CD4-positive, alpha-beta T cell (primary cell): ENCODE measurements at regions not wholly inside any gene's neighbourhood (a gene's known extent, or its start where the extent isn't known, plus 50 kb on each side); places are given as distances from the start of the nearest gene placed in this dataset.

Experiments used
- ATAC-seq: fragments of 200-7000 bp; cut with Tn5 transposase; one replicate; pipeline ENCODE4 v1.10.0; 2022; ENCODE audit warnings: mild to moderate bottlenecking; ENCODE audit not compliant: poor library complexity
- CTCF ChIA-PET: fragments of 350-600 bp; sonication (Branson Sonifier 250); formaldehyde crosslinking; loops from one replicate; lab custom pipeline; 2021; ENCODE audit warnings: antibody characterized with exemption, inconsistent platforms; lab: Charles Lee
- POLR2A ChIA-PET: fragments of 350-600 bp; sonication (Branson Sonifier 250); formaldehyde crosslinking; loops from one replicate; lab custom pipeline; 2021; ENCODE audit warnings: antibody characterized with exemption, inconsistent platforms; lab: Charles Lee
- DNase-seq, 14 experiments: peaks; one replicate each; pipeline ENCODE4 v3.0.0-alpha.2; 2013 to 2020; ENCODE audit warnings: mixed read lengths in 2 of 14
- H3K27ac ChIP-seq, 2 donors: one replicate each; pipeline versions ENCODE4 v1.5.1 to v1.7.0; 2013; ENCODE audit warnings: low read length in 2 of 2, low read depth in 1 of 2, mild to moderate bottlenecking in 1 of 2
- H3K27me3 ChIP-seq, 2 experiments: 1 replicate in 1 of 2; 2 replicates in 1 of 2; pipeline versions ENCODE4 v1.6.1 to v1.7.0; 2013; ENCODE audit warnings: low read length in 2 of 2, control low read depth in 1 of 2, mild to moderate bottlenecking in 1 of 2, moderate library complexity in 1 of 2; ENCODE audit not compliant: insufficient read depth in 2 of 2, control insufficient read depth in 1 of 2
- H3K36me3 ChIP-seq: one replicate; pipeline ENCODE4 v1.6.1; 2013; ENCODE audit warnings: low read length, control low read depth; ENCODE audit not compliant: insufficient read depth
- H3K4me1 ChIP-seq: one replicate; pipeline ENCODE4 v1.6.1; 2013; ENCODE audit warnings: low read length, control low read depth; ENCODE audit not compliant: insufficient read depth
- H3K4me3 ChIP-seq: one replicate; pipeline ENCODE4 v1.5.1; 2013; ENCODE audit warnings: mild to moderate bottlenecking, low read length, moderate library complexity
- H3K9me3 ChIP-seq, 2 experiments: 1 replicate in 1 of 2; 2 replicates in 1 of 2; pipeline versions ENCODE4 v1.6.1 to v1.7.0; 2013; ENCODE audit warnings: low read length in 2 of 2, mild to moderate bottlenecking in 2 of 2, control low read depth in 1 of 2, moderate library complexity in 1 of 2; ENCODE audit not compliant: control insufficient read depth in 1 of 2, insufficient read depth in 1 of 2
- H3K27ac Mint-ChIP-seq: one replicate; pipeline ENCODE4 v1.8.0; 2020; ENCODE audit warnings: mixed read lengths
- H3K27me3 Mint-ChIP-seq: one replicate; pipeline ENCODE4 v1.8.0; 2021; ENCODE audit warnings: mixed read lengths
- H3K36me3 Mint-ChIP-seq: one replicate; pipeline ENCODE4 v1.8.0; 2021; ENCODE audit warnings: low read depth, mixed read lengths
- H3K4me1 Mint-ChIP-seq: one replicate; pipeline ENCODE4 v1.8.0; 2021; ENCODE audit warnings: low read depth, mixed read lengths
- H3K4me3 Mint-ChIP-seq: one replicate; pipeline ENCODE4 v1.8.0; 2020; ENCODE audit warnings: mild to moderate bottlenecking, mixed read lengths
- H3K9me3 Mint-ChIP-seq: one replicate; pipeline ENCODE4 v1.8.0; 2020; ENCODE audit warnings: mixed read lengths
- CTCF ChIP-seq: fragments of 200-600 bp; IDR thresholded peaks from one replicate; pipeline ENCODE4 v1.8.0; 2022; ENCODE audit warnings: antibody characterized with exemption, mild to moderate bottlenecking
- intact Hi-C, 2 experiments: fragments of 100-400 bp; cut with DNase I in 1 of 2; cut with micrococcal nuclease in 1 of 2; formaldehyde crosslinking; loops; one replicate each; pipeline versions ENCODE4 v1.15.1 to v1.9.0; 2023 to 2025; cut with DNase I, micrococcal nuclease

- H3K27me3 ChIP-seq: no peaks in the 10 kb centered on the region
- H3K4me3 ChIP-seq: no peak overlapping the region
- no peaks in the 10 kb centered on the region for H3K4me1 Mint-ChIP-seq
- intact Hi-C loops: no loop called here
- no peak overlapping the region for H3K27ac Mint-ChIP-seq
- H3K4me3 Mint-ChIP-seq: no peak overlapping the region
- no peaks in the 10 kb centered on the region for H3K36me3 ChIP-seq
- H3K27me3 Mint-ChIP-seq: peaks cover 14% of the 10 kb centered on the region
- H3K27ac ChIP-seq: no peak overlapping the region
- ChIA-PET POLR2A (no interaction called here), CTCF (no interaction called here)
- H3K36me3 Mint-ChIP-seq: no peaks in the 10 kb centered on the region
- DNase-seq (no peak), ATAC-seq (no peak)
- H3K9me3 ChIP-seq: peaks cover 0 to 3% of the 10 kb centered on the region in 2 experiments
- H3K4me1 ChIP-seq: no peaks in the 10 kb centered on the region
- H3K9me3 Mint-ChIP-seq: no peaks in the 10 kb centered on the region
- TF ChIP-seq CTCF: no peak
These were observed 199.5 kb upstream of the CNR1 start for GRCh38 chr6:88365656-88366055.

- no peak for TF ChIP-seq CTCF
- H3K9me3 Mint-ChIP-seq: no peaks in the 10 kb centered on the region
- intact Hi-C loops: no loop called here
- H3K27me3 Mint-ChIP-seq: peaks cover 14% of the 10 kb centered on the region
- no peaks in the 10 kb centered on the region for H3K4me1 ChIP-seq
- H3K4me1 Mint-ChIP-seq: no peaks in the 10 kb centered on the region
- peaks cover 0 to 3% of the 10 kb centered on the region in 2 experiments for H3K9me3 ChIP-seq
- ChIA-PET POLR2A (no interaction called here), CTCF (no interaction called here)
- H3K4me3 Mint-ChIP-seq: no peak overlapping the region
- H3K27ac Mint-ChIP-seq: no peak overlapping the region
- no peak for ATAC-seq
- no peak for DNase-seq
- H3K4me3 ChIP-seq: no peak overlapping the region
- H3K36me3 ChIP-seq: no peaks in the 10 kb centered on the region
- H3K36me3 Mint-ChIP-seq: no peaks in the 10 kb centered on the region
- H3K27me3 ChIP-seq: no peaks in the 10 kb centered on the region
- H3K27ac ChIP-seq: no peak overlapping the region
These were observed 199.1 kb upstream of the CNR1 start for GRCh38 chr6:88365230-88365629.

- Histone ChIP-seq H3K36me3 (no peaks in the 10 kb centered on the region), H3K4me1 (no peaks in the 10 kb centered on the region), H3K27ac (no peak overlapping the region), H3K4me3 (no peak overlapping the region), H3K27me3 (no peaks in the 10 kb centered on the region), H3K9me3 (peaks cover 0 to 3% of the 10 kb centered on the region in 2 experiments)
- ChIA-PET CTCF (no interaction called here), POLR2A (no interaction called here)
- no peak overlapping the region for H3K4me3 Mint-ChIP-seq
- intact Hi-C loops: no loop called here
- H3K27ac Mint-ChIP-seq: no peak overlapping the region
- no peaks in the 10 kb centered on the region for H3K4me1 Mint-ChIP-seq
- no peaks in the 10 kb centered on the region for H3K9me3 Mint-ChIP-seq
- no peak for ATAC-seq
- no peak for TF ChIP-seq CTCF
- H3K27me3 Mint-ChIP-seq: no peaks in the 10 kb centered on the region
- no peaks in the 10 kb centered on the region for H3K36me3 Mint-ChIP-seq
- DNase-seq: no peak
These were observed 195.6 kb upstream of the CNR1 start for GRCh38 chr6:88361754-88362153.
